Stimulated activated CD8-positive, alpha-beta memory T cell treated with anti-CD3 and anti-CD28 coated beads, Interleukin-7, amount 100 ng/mL, for 48 hours (primary cell): ENCODE measurements at regions not wholly inside any gene's neighbourhood (a gene's known extent, or its start where the extent isn't known, plus 50 kb on each side); places are given as distances from the start of the nearest gene placed in this dataset.
"Not testable (repeated sequence)": the region's sequence is repeated elsewhere in the genome, so short reads cannot be mapped to it uniquely, and the experiment has no call there.

Source experiments
- DNase-seq, 2 donors: peaks; one replicate each; pipeline ENCODE4 v3.0.0-alpha.2; 2020; ENCODE audit warnings: low read depth in 1 of 2; ENCODE audit errors: extremely low read depth in 1 of 2

DNA sequence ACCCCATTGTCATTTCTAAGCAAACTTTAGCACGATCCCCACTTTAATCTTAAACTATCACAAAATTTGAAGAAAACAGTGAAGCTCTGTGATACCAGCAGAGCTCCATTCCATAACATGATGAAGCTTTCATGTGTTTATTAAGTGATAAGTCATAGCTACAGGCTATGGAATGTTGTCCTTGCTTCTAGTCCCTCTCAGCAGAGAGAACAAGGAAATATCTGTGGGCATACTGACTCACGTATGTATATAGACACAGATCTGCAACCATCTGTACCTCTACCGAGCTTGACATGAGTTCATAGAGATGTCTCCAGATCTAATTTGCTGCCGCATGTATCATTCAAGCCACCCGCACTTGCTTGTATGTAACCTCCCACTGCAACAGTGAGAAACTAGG, 588.9 kb downstream of the ETS1 start:
- DNase-seq: no peak

DNA sequence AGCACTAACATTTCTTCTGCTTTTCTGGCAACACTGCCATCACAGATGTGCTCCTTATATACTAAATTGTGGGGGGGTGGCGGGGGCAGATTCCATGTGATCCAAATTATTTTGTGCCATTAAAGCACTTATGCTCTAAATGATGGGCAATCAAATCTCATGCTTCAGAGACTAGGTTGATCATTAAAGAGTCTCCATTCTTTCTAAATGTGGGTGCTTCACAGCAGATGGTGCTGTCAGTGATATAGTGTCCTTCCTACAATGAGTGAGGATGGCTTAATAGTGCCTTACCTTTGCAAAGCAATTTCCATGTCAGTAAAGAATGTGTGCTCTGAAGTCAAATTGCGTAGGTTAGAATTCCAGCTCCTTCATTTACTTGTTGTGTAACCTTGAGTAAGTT, 589.8 kb downstream of the ETS1 start:
- DNase-seq: no peak

DNA sequence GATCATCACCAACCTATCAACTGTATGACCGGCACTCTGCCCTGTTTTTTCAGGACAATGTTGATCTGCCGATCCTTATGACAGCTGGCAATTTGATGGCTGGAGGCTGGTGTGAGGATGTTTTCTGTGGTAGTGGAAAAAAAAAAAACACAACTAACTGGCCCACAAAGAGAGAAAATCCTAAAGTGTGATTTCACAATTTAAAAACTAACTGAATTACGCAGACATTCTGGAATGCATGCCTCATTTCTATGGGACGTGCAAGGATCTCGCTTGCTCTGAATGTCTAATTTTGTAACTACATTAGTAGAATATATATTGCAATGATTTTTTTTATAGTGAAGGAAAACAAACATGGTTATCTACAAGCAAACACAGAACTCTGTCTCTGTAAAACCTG, 590.5 kb downstream of the ETS1 start:
- DNase-seq: no peak

DNA sequence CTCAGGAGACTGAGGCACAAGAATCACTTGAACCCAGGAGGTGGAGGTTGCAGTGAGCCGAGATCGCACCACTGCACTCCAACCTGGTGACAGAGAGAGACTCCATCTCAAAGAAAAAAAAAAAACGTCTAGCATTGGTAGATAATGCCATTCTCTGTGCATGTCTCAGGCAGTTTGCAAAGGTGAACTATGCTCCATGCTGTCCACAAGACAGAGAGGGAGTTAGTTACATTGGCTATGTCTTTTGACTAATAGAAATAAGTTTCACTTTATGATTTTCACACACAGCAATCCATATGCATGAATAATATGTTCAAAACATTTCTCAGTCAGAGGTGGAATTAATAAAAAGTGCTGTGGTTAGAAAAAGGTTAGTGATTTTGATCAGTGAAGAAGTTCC, 591.4 kb downstream of the ETS1 start:
- DNase-seq: no peak

DNA sequence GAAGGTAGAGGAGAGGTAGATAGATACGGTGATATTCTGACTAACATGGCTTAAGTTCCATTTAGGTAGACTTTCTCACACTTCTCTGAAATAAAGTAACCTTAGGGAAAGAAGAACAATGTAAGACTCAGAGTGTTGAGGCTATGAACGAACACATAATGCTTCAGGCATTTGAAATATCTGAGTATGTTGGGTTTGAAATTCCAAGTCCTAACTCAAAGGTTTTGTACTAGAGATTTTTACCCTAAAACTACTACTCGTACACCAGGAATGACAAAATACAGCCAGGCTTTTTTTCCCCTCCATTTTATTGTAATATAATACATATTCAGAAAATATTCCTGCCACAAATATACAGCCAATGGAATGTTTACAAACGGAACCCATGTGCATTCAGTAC, 592.6 kb downstream of the ETS1 start:
- no peak for DNase-seq

DNA sequence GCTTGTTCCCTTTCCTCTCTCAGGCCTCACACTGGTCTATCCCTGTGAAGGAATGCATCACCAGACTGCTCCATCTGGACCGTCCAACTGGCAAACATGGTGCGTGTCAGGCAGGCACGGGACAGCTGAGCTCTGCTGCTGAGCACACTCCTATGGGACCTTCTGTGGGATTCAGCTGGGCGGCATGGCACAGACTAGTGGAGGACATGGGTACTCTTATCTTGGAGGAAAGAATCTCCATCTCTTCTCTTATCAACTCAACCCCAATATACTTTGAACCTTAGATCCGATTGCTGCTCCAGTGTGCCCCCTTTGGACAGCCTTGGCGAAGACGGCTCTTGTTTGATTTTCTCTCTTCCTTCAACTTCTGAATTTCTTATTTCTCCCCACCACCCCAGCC, 593.6 kb downstream of the ETS1 start:
- DNase-seq: no peak

DNA sequence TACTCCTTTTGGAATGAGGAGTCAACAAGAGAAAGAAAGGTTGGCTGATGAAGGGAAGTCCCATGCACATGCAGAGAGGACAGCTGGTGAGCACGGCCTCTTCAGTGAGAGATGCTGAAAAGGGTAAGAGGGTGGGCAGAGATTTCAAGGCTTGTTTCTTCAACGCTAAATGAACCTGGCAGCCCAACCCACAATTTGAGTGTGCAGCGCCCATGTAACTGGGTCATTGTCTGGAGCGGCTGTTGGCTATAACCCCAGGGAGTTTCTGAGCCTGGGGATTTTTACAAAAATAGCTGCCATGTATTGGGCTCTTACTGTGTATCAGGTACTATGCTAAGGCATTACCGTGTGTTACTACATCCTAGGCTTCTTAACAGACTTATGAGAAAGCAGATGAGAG, 594.1 kb downstream of the ETS1 start:
- DNase-seq: no peak

DNA sequence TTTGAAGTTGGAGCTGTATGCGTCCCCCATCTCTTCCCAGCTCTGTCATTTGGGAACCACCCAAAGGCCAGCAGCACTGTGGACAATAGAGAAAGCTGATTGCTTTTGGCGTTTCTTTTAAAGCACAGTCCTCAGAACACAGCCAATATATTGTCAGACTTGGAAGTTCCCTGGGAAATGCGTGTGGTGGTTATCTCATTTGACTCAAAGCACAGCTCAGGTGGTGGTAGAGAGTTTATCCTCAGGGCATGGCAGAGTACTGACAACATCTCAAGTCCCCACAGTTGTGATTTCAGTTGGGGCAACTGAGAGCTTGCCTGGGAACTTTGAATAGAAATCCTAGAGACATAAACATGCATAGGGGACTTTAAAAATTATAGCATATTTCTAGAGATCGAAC, 601.3 kb downstream of the ETS1 start:
- no peak for DNase-seq

DNA sequence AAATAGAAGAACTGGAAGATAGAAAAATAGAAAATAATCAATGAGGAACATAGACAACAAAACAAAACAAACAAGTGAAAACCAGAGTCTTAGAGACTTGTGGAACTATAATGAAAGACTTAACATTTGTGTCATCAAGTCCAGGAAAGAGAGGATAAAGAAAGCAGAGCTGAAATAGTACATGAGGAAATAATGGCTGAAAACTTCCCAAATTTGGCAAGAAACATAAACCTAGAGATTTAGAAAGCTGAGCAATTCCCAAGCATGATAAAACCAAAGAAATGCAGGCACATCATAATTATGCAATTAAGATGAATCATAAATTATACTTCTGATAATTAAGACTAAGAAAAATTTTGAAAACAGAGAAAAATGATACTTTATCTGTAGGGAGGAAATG, 614.5 kb downstream of the ETS1 start:
- DNase-seq: no peak

DNA sequence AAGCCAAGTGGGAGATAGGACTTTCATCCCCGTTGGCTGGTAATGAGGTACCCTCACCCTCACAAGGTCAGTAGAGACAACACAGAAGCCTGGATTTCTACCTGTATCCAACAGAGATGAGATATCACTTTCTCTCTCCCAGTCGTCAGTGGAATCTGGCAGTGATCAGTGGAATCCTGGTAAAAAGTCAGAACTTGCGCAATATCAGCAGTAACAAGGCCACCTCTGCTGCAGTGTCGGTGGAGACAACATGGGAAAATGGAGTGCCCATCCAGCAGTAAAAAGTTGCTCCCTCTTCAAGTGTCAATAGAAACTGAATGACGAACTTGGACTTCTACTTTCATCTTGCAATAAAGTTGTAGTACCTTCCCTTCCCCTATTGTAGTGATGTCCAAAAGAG, 615.9 kb downstream of the ETS1 start:
- DNase-seq: no peak

DNA sequence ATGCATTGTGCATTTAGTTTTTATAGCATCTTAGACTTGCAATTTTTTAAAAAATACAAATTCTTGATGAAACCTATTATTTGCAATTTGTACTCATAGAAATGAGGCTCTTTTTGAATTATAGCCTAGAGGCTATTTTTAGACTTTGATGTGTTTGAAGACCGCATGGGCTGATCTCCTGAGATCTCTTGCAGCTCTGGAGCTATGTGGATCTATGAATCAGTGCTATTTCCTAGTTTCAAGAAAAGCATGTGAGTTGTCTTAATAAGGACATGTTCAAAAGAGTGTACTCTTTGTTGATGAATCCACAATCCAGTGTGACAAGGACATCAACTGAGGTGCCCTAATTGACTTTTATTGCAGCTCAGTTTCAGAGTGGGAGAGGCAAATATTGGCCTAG, 620.5 kb downstream of the ETS1 start:
- DNase-seq: no peak

DNA sequence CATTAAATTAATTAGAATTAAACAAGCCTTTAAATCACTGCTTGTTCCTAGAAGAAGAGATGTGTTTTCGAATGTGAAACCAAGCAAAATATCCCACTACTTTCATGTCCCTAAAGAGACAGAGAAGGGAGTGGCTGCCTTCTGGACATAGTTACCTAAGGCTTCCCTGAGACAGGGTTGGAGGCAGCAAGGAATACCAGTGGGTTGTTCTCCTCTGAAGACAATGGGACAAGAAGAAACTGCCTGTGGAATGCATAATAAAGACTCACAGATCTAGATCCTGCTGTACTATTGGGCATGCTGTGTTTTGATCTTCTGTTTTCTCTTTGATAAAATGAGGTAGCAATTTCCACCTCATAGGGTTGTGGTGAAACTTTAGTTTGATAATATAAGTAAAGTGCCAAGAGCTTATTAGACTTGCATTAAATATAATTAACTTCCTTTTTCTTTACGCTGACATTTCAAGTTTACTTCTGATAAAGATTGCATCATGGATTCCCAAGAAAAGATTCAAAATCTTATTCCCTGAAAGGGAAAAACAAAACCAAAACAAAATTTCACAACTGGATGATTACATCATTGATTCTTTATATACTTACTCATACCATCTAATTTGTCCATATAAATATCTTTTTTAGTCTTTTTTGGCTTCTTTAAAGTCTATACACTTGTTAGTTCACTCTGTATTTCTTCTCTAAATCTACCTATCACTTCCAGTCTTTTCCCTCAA, 621.3 kb downstream of the ETS1 start:
- no peak for DNase-seq

DNA sequence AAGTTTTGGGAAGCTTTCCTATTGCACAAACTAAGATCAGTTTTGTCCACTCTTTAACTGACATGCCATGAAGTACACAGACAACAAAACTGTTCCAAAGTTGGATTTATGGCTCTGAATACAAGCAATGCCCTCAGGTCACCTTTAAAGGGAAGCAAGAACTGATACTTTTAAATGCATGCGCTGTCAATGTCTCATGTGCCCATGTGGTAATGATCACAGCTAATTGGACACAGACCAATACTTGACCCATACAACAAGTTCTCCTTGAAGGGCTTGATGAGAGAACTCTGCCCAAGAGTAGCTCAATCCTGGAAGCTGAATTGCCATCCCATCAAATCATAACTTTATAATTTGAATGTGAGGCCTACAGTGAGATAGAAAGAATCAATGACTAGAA, 624.9 kb downstream of the ETS1 start:
- DNase-seq: no peak

DNA sequence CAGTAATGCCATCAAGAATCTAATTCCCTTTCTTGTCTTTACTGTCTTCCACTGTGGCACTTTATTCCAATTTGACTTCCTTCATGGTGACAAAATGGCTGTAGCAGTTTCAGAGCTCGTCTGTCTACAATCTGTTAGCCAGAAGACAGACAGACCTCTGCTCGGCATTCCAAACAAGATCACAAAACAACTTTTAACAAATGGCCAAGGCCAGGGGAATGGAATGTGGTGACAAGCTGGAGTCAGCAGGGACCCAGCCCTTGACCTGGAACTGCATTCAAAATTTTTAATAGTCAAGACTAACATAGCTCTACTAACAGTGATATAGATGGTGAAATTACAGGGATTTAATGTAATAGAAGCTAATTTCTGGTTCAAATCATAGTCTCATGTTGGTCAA, 637.2 kb downstream of the ETS1 start:
- no peak for DNase-seq

DNA sequence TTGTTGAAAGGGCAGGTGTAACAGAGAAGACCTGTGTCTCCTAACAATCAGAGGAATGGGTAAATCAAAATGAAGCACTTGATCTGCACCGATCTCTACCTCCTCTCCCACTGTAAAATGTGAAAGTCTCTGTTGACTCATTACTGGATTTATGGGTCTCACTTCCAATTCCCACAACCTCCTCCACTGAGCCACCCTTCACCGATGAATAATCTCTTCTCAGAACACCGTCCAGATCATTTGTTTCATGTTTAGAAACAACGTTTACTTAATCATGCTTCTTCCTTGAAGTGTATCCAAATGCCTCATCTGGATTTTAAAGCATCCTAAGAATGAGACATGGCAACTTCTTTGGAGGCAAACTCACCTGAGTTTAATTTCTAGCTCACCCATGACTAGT, 643.6 kb downstream of the ETS1 start:
- no peak for DNase-seq

DNA sequence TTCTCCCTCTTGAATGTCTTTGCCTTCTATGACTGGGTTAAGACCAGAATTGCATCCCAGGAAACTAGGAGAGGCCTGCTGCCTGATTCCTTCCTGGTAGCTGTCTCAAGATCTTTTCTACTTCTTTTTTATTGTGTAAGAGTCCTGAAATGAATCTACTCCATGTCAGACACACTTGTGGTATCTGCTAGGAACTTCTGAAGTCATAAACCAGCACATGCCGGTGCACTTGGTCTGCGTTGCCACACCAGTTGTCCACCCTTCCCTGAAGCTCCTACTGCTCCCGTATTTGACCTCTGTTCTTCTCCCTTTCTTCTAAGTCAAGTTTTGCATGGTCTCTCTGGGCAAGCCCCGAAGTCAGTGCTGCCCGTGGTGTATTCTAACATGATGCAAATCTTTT, 644.2 kb downstream of the ETS1 start:
- DNase-seq: no peak

DNA sequence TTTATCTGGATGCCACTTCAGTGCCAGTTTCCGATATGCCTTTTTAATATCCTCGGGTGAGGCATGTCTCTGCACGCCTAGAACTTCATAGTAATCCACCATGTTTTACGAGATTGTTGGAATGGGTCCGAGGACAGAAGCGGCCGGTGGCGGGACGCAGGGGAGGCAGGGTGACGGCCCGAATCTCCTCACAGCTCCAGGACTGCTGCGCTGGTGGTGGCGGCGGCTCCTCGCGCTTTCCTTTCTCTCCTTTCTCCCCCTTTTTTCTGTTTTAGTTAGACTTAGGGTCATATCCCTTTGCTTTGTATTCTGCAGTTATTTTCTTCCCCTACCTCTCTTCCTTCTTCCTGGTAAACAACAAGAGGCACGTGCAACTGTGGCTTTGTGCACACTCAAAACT, 645.8 kb downstream of the ETS1 start:
- DNase-seq: not testable (repeated sequence)

DNA sequence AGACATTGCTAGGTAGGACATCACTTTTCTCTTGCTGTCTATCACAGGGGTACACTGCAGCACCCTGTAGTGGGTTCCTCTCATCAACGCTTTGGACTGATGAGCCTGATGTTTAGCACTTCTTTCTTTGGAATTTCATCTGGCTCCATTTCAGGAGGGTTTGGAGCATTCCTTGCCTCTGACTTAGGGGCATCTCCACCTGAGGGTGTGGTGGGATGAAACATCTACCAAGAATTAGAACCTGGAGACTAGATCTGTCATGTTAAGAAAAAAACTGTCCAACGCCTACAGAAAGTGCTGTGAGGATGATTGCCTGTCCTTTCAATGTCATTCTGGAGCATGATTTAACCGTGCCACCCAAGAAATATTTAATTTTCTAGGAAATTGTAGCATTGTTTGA, 648.4 kb downstream of the ETS1 start:
- no peak for DNase-seq

DNA sequence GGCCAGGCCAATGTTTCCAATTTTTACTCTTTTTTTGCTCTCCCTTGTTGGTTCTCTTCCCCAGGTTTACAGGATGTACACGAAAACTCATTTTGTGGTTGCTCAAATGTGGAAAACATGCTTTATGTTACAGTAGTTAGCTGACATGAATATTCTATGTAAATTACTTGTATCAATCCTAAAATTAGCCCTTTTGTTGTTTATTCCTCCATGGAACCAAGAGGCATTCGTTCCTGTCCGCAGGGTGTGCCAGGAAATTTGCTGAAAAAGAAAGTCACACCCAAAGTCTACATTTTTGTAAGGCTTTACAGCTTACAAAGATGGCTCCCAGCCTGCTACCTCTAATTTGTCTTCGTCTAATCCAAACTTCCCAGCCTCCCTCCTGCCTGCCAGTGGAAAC, 652.3 kb downstream of the ETS1 start:
- DNase-seq: no peak

DNA sequence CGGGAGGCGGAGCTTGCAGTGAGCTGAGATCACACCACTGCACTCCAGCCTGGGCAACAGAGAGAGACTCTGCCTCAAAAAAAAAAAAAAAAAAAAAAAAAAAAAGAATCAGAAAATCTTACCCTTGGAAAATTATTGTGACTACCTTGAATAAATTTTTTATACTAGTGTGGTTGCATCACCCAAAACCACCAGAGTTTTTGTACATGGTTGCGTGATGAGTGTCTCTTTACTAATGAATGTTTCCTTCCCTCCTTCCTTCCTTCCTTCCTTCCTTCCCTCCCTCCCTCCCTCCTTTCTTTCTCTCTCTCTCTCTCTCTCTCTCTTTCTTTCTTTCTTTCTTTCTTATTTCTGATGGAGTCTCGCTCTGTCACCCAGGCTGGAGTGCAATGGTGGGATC, 653.4 kb downstream of the ETS1 start:
- not testable (repeated sequence) for DNase-seq

DNA sequence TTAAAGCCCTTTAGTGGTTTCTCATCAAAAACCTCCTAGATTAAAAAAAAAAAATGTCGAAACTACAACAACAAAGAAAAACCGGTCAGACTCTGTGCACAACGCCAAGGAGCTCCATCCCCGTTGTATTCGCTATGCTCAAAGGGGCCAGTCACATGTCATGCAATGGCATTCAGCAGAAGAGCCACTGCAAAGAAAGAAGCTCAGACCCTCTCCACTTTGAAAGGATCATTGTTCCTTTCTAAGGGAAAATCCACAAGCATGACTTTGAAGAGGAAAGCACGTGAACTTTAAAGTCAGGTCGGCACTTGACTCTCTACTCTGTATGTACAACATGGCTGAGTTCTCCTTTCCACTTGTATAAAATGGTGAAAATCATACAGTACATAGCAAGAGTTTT, 655.6 kb downstream of the ETS1 start:
- DNase-seq: no peak

DNA sequence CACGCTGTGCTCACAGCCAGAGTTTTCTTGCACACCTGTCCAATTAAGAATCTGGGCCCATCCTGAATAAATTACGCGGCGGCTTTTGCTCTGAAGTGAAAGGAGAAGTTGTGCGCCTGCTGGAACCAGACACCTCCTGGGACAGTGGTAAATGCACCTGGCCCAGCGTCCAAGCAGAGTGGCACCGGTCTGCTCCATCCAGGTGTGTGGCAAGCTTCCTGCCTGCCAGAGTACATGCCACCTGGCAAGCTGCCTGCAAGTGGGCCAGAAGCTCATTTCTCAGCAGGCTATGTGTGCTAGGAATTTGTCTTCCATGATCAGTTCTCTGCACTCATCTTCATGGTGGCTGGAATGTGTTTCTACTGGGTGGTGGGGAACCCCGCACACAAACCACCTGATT, 660.6 kb downstream of the ETS1 start:
- DNase-seq: no peak

DNA sequence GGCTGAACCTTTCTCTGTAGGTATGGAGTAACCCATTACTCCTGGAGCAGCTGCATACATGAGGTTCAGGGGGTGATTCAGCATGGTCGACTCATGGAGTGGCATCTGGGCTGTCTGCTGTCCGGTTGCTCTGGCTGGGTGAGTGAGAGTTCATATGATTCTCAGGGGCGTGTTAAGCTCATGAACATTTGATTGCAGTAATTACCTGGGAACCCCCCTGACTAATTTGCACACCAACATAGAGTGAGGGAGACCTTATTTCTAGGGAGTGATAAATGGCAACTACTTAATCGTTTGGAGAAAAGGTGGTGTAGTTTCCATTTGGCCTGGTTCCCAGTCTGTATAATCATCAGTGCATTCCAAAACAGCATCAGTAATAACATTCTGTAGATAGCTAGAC, 661.9 kb downstream of the ETS1 start:
- DNase-seq: no peak
